ENCODE measurements at regions not wholly inside any gene's neighbourhood (a gene's known extent, or its start where the extent isn't known, plus 50 kb on each side); places are given as distances from the start of the nearest gene placed in this dataset.

GRCh38 chr7:106165337-106165736 is 53.2 kb upstream of the SYPL1 start:
- no peak for DNase-seq

DNA sequence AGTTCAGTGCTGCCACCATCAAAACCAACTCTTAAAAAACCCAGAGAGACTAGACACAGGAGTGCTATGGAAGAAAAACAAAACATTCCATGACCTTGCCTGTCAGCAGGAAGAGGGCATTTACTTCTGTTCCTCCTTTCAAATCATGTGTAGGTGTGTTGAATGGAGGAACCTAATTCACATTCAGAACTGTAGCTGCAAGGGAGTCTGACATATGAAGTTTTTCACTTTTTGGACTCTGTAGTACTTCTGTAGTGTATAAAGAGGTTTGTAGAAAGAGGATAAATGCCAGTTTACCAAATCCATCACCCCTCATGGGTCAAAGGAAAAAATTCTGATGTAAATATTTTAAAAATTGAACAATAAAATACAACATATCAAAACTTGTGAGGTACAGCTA is 51.1 kb upstream of the SYPL1 start:
- no peak for DNase-seq
